OCI-LY3 (cell line): ENCODE measurements at regions not wholly inside any gene's neighbourhood (a gene's known extent, or its start where the extent isn't known, plus 50 kb on each side); places are given as distances from the start of the nearest gene placed in this dataset.

ENCODE experiments used
- H2AFZ ChIP-seq: fragments of 200-600, 300-600 bp; shearing (Covaris generic); 2 replicates; pipeline ENCODE4 v1.6.0; 2014; ENCODE audit warnings: antibody characterized with exemption, low read depth, low read length
- H3K27ac ChIP-seq: fragments of 200-600, 300-600 bp; sonication (generic); 2 replicates; pipeline ENCODE4 v1.5.1; 2014; ENCODE audit warnings: mild to moderate bottlenecking, low read length, moderate library complexity, mixed read lengths
- H3K27me3 ChIP-seq: fragments of 200-600, 300-600 bp; sonication (generic); 2 replicates; pipeline ENCODE4 v1.6.1; 2014; ENCODE audit warnings: low read depth, low read length, mixed read lengths
- H3K36me3 ChIP-seq: fragments of 200-600, 300-600 bp; sonication (generic); replicated peaks from 2 replicates; pipeline ENCODE3; 2014; ENCODE audit warnings: low read depth, low read length, mixed read lengths
- H3K4me1 ChIP-seq: fragments of 300-600, 200-600 bp; sonication (generic); 2 replicates; pipeline ENCODE4 v1.6.1; 2014; ENCODE audit warnings: low read length, mixed read lengths
- H3K4me2 ChIP-seq: fragments of 200-600, 300-600 bp; sonication (generic); 2 replicates; pipeline ENCODE4 v1.6.1; 2014; ENCODE audit warnings: low read length, mixed read lengths
- H3K4me3 ChIP-seq: fragments of 300-600, 200-600 bp; sonication (generic); 2 replicates; pipeline ENCODE4 v1.5.1; 2014; ENCODE audit warnings: antibody characterized with exemption, mild to moderate bottlenecking, low read length, moderate library complexity
- H3K79me2 ChIP-seq: fragments of 300-600, 200-600 bp; shearing (Covaris generic); 2 replicates; pipeline ENCODE4 v1.6.1; 2014; ENCODE audit warnings: mild to moderate bottlenecking, low read length, mixed read lengths
- H3K9ac ChIP-seq: fragments of 300-600, 200-600 bp; shearing (Covaris generic); 2 replicates; pipeline ENCODE4 v1.6.0; 2014; ENCODE audit warnings: mild to moderate bottlenecking, low read length, moderate library complexity
- H3K9me3 ChIP-seq: fragments of 200-600, 300-600 bp; shearing (Covaris generic); 2 replicates; pipeline ENCODE4 v1.6.1; 2014; ENCODE audit warnings: low read length, mixed read lengths; ENCODE audit not compliant: insufficient read depth
- H4K20me1 ChIP-seq: fragments of 200-600, 300-600 bp; sonication (generic); 2 replicates; pipeline ENCODE4 v1.6.1; 2016; ENCODE audit warnings: low read length, mixed read lengths; ENCODE audit not compliant: insufficient read depth
- EZH2phosphoT487 ChIP-seq: fragments of 200-600 bp; shearing (Covaris generic); IDR thresholded peaks from 2 replicates; pipeline ENCODE4 v1.6.1; 2018; ENCODE audit warnings: antibody characterized with exemption, mixed run types, low read depth
- TF ChIP-seq, protein P1 (sequence below): fragments of 200-600, 300-600 bp; sonication (generic); IDR thresholded peaks from 2 replicates; pipeline ENCODE4 v1.5.1; 2014; ENCODE audit warnings: antibody characterized with exemption, low read length, low read depth

DNA sequence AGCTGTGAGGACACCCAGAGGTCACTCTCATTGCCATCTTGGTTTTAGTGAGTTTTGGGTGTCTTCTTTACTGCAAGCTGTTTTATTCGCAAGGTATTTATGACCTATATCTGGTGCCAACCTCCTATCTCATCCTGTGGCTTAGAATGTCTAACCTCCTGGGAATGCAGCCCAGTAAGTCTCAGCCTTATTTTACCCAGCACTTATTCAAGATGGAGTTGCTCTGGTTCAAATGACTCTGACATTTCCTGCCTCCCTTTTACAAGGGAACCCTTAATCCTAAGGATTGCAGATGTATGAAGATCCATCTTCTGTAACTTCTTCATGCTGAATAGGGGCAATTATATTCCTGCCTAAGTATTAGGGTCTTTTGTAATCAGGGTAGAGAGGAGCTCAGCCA lies 708.0 kb downstream of the TMEM182 start:
- H3K9ac ChIP-seq: no peak overlapping the region
- H3K4me2 ChIP-seq: no peak overlapping the region
- TF ChIP-seq EZH2phosphoT487: no peak
- TF ChIP-seq, protein P1, sequence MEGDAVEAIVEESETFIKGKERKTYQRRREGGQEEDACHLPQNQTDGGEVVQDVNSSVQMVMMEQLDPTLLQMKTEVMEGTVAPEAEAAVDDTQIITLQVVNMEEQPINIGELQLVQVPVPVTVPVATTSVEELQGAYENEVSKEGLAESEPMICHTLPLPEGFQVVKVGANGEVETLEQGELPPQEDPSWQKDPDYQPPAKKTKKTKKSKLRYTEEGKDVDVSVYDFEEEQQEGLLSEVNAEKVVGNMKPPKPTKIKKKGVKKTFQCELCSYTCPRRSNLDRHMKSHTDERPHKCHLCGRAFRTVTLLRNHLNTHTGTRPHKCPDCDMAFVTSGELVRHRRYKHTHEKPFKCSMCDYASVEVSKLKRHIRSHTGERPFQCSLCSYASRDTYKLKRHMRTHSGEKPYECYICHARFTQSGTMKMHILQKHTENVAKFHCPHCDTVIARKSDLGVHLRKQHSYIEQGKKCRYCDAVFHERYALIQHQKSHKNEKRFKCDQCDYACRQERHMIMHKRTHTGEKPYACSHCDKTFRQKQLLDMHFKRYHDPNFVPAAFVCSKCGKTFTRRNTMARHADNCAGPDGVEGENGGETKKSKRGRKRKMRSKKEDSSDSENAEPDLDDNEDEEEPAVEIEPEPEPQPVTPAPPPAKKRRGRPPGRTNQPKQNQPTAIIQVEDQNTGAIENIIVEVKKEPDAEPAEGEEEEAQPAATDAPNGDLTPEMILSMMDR: no peak
- H3K27me3 ChIP-seq: no peaks in the 10 kb centered on the region
- H2AFZ ChIP-seq: no peak overlapping the region
- H3K27ac ChIP-seq: no peak overlapping the region
- no peak overlapping the region for H3K4me3 ChIP-seq
- no peaks in the 10 kb centered on the region for H4K20me1 ChIP-seq
- no peaks in the 10 kb centered on the region for H3K79me2 ChIP-seq
- H3K4me1 ChIP-seq: no peaks in the 10 kb centered on the region
- H3K36me3 ChIP-seq: no peaks in the 10 kb centered on the region
- no peaks in the 10 kb centered on the region for H3K9me3 ChIP-seq

DNA sequence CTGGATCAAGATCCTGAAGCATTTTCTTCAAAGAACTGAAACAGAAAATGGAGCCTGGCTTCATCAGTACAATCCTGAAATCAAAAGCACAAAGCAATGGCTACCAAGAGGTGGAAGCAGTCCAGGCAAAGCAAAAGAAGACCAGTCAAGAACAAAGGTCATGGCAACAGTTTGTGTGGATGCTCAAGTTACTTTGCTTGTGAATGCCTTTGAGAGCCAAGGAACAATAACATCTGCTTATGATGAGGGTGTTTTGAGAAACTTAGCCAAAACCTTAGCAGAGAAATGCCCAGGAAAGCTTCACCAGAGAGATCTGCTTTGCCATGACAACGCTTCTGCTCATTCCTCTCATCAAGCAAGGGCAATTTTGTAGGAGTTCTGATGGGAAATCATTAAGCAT lies 723.1 kb downstream of the TMEM182 start:
- Histone ChIP-seq H3K27ac (no peak overlapping the region), H4K20me1 (no peaks in the 10 kb centered on the region), H2AFZ (no peak overlapping the region; the same call in 1 of the 2 replicates), H3K4me1 (no peaks in the 10 kb centered on the region), H3K4me2 (no peak overlapping the region), H3K4me3 (no peak overlapping the region), H3K9me3 (no peaks in the 10 kb centered on the region), H3K36me3 (no peaks in the 10 kb centered on the region), H3K79me2 (no peaks in the 10 kb centered on the region), H3K27me3 (no peaks in the 10 kb centered on the region), H3K9ac (no peak overlapping the region)
- TF ChIP-seq, protein P1: no peak
- TF ChIP-seq EZH2phosphoT487: no peak

DNA sequence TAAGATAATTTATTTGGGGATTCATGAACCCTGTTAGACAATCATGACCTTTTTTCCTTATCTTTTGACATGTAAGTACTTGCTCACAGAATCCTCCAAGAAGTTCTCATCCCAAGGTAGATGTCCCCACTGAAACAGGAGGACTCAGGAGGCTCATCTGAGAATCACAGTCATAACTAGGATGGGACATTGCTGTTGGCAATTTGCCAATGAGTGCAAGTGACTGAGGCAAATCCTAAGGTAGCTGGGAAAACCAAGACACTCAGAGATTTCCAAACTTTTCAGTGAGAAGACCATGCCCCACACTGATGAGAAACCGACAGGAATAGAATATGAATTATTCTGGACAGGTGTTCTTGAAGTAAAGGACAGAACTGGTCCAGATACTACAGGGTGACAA lies 735.0 kb downstream of the TMEM182 start:
- H3K9ac ChIP-seq: no peak overlapping the region
- no peaks in the 10 kb centered on the region for H3K4me1 ChIP-seq
- no peaks in the 10 kb centered on the region for H3K36me3 ChIP-seq
- H3K4me3 ChIP-seq: no peak overlapping the region
- TF ChIP-seq EZH2phosphoT487: no peak
- TF ChIP-seq, protein P1: no peak
- H3K4me2 ChIP-seq: no peak overlapping the region
- no peaks in the 10 kb centered on the region for H3K79me2 ChIP-seq
- no peak overlapping the region for H2AFZ ChIP-seq
- H4K20me1 ChIP-seq: no peaks in the 10 kb centered on the region
- H3K27me3 ChIP-seq: no peaks in the 10 kb centered on the region
- H3K9me3 ChIP-seq: no peaks in the 10 kb centered on the region
- no peak overlapping the region for H3K27ac ChIP-seq

DNA sequence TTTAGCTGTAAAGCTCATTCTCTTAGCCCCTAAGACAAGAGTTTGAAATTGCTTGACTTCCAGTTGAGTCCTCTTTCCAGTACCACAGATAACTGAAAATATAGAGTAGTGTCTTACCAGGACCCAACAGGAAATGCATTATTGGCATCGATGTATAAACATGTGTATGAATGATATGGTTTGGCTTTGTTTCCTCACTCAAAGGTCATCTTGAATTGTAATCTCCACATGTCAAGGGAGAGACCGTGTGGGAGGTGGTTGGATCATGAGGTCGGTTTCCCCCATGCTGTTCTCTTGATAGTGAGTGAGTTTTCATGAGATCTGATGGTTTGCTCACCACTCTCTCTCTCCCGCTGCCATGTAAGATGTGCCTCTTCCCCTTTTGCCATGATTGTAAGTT lies 745.0 kb downstream of the TMEM182 start:
- H3K4me2 ChIP-seq: no peak overlapping the region
- H3K4me3 ChIP-seq: no peak overlapping the region
- no peak for TF ChIP-seq EZH2phosphoT487
- TF ChIP-seq, protein P1: no peak

More for the DNA sequence above, 745.0 kb downstream of the TMEM182 start:
- H3K9me3 ChIP-seq: no peaks in the 10 kb centered on the region
- no peaks in the 10 kb centered on the region for H4K20me1 ChIP-seq
- no peak overlapping the region for H3K9ac ChIP-seq
- no peaks in the 10 kb centered on the region for H3K79me2 ChIP-seq
- no peak overlapping the region for H3K27ac ChIP-seq
- H3K4me1 ChIP-seq: no peaks in the 10 kb centered on the region
- no peaks in the 10 kb centered on the region for H3K36me3 ChIP-seq
- no peak overlapping the region for H2AFZ ChIP-seq
- no peaks in the 10 kb centered on the region for H3K27me3 ChIP-seq
